Liver (tissue), 8 donors: ENCODE measurements at regions not wholly inside any gene's neighbourhood (a gene's known extent, or its start where the extent isn't known, plus 50 kb on each side); places are given as distances from the start of the nearest gene placed in this dataset.

Experiments used
- DNase-seq: peaks from one replicate; pipeline ENCODE4 v3.0.0-alpha.2; 2017; ENCODE audit warnings: low spot score
- H3K27ac ChIP-seq, 2 donors: one replicate each; pipeline ENCODE4 v1.7.0; 2013; ENCODE audit warnings: inconsistent platforms in 2 of 2, low read length in 2 of 2, control low read depth in 1 of 2, low read depth in 1 of 2, mild to moderate bottlenecking in 1 of 2
- H3K27me3 ChIP-seq, 4 donors: one replicate each; pipeline versions ENCODE4 v1.6.1 to v1.7.0; 2013; ENCODE audit warnings: low read length in 3 of 4, inconsistent platforms in 1 of 4, mild to moderate bottlenecking in 1 of 4, moderate library complexity in 1 of 4; ENCODE audit not compliant: control insufficient read depth in 4 of 4, insufficient read depth in 4 of 4
- H3K36me3 ChIP-seq, 4 donors: one replicate each; pipeline versions ENCODE4 v1.6.1 to v1.7.0; 2013; ENCODE audit warnings: low read length in 3 of 4, mild to moderate bottlenecking in 3 of 4, low read depth in 1 of 4, moderate library complexity in 1 of 4; ENCODE audit not compliant: control insufficient read depth in 4 of 4, insufficient read depth in 3 of 4
- H3K4me1 ChIP-seq, 4 donors: one replicate each; pipeline versions ENCODE4 v1.6.1 to v1.7.0; 2013; ENCODE audit warnings: low read length in 3 of 4, mild to moderate bottlenecking in 3 of 4, moderate library complexity in 1 of 4; ENCODE audit not compliant: control insufficient read depth in 4 of 4, insufficient read depth in 4 of 4
- H3K4me3 ChIP-seq, 3 donors: one replicate each; pipeline versions ENCODE4 v1.6.1 to v1.7.0; 2013; ENCODE audit warnings: low read length in 3 of 3, control low read depth in 1 of 3, low read depth in 1 of 3, mild to moderate bottlenecking in 1 of 3
- H3K9ac ChIP-seq, 2 donors: one replicate each; pipeline ENCODE4 v1.7.0; 2013; ENCODE audit warnings: low read length in 2 of 2, mild to moderate bottlenecking in 2 of 2, moderate library complexity in 2 of 2, control low read depth in 1 of 2, low read depth in 1 of 2
- H3K9me3 ChIP-seq, 4 donors: one replicate each; pipeline versions ENCODE4 v1.6.1 to v1.7.0; 2013; ENCODE audit warnings: low read length in 3 of 4; ENCODE audit not compliant: control insufficient read depth in 4 of 4
- ATF3 ChIP-seq: IDR thresholded peaks from 2 replicates; pipeline ENCODE4 v1.6.1; 2016; ENCODE audit warnings: antibody characterized with exemption
- CTCF ChIP-seq: fragments of 150-350 bp; IDR thresholded peaks from 2 replicates; pipeline ENCODE4 v1.5.1; 2017; ENCODE audit warnings: improper control_type of control experiment, low read depth, low read length; ENCODE audit not compliant: missing input control
- EGR1 ChIP-seq, 2 donors: IDR thresholded peaks; 2 replicates each; pipeline ENCODE4 v1.6.1; 2016 to 2018; ENCODE audit warnings: antibody characterized with exemption in 2 of 2, low read depth in 2 of 2
- FOXA1 ChIP-seq: IDR thresholded peaks from 2 replicates; pipeline ENCODE4 v1.6.1; 2016; ENCODE audit warnings: antibody characterized with exemption
- FOXA2 ChIP-seq: IDR thresholded peaks from 2 replicates; pipeline ENCODE4 v1.6.1; 2016; ENCODE audit warnings: antibody characterized with exemption
- GABPA ChIP-seq, 2 donors: IDR thresholded peaks in 1 of 2; conservative IDR thresholded peaks in 1 of 2; 2 replicates each; pipeline ENCODE4 v1.6.1; 2016; ENCODE audit warnings: antibody characterized with exemption in 2 of 2, mild to moderate bottlenecking in 1 of 2, moderate library complexity in 1 of 2
- HNF4A ChIP-seq, 2 donors: conservative IDR thresholded peaks; 2 replicates each; pipeline ENCODE4 v1.6.1; 2016; ENCODE audit warnings: antibody characterized with exemption in 2 of 2, mild to moderate bottlenecking in 2 of 2
- HNF4G ChIP-seq: IDR thresholded peaks from 2 replicates; pipeline ENCODE4 v1.6.1; 2016; ENCODE audit warnings: antibody characterized with exemption
- JUND ChIP-seq, 2 donors: IDR thresholded peaks; 2 replicates each; pipeline ENCODE4 v1.6.1; 2016; ENCODE audit warnings: antibody characterized with exemption in 2 of 2
- MAX ChIP-seq: IDR thresholded peaks from 2 replicates; pipeline ENCODE4 v1.6.1; 2016; ENCODE audit warnings: antibody characterized with exemption
- NR2F2 ChIP-seq: IDR thresholded peaks from 2 replicates; pipeline ENCODE4 v1.6.1; 2016; ENCODE audit warnings: antibody characterized with exemption
- RAD21 ChIP-seq, 2 donors: IDR thresholded peaks; 2 replicates each; pipeline ENCODE4 v1.6.1; 2016; ENCODE audit warnings: antibody characterized with exemption in 2 of 2, mild to moderate bottlenecking in 2 of 2
- RXRA ChIP-seq, 2 donors: IDR thresholded peaks; 2 replicates each; pipeline ENCODE4 v1.6.1; 2017 to 2018; ENCODE audit warnings: antibody characterized with exemption in 2 of 2, mild to moderate bottlenecking in 1 of 2
- SP1 ChIP-seq: IDR thresholded peaks from 2 replicates; pipeline ENCODE4 v1.6.1; 2018; ENCODE audit warnings: antibody characterized with exemption, mild to moderate bottlenecking
- TAF1 ChIP-seq: conservative IDR thresholded peaks from 2 replicates; pipeline ENCODE4 v1.6.1; 2016; ENCODE audit warnings: antibody characterized with exemption, mild to moderate bottlenecking
- YY1 ChIP-seq: IDR thresholded peaks from 2 replicates; pipeline ENCODE4 v1.6.1; 2016; ENCODE audit warnings: antibody characterized with exemption, mild to moderate bottlenecking
- ZBTB33 ChIP-seq: IDR thresholded peaks from 2 replicates; pipeline ENCODE4 v1.6.1; 2016; ENCODE audit warnings: antibody characterized with exemption
- WGBS: extraction: QIAGEN DNeasy Blood & Tissue Kit; methylation state at CpG from one replicate; pipeline ENCODE4 v1.1.7; 2013; 5-methylcytosine and 5-hydroxymethylcytosine counted together
- TF ChIP-seq, protein P1 (sequence below): IDR thresholded peaks from 2 replicates; pipeline ENCODE4 v1.6.1; 2016; ENCODE audit warnings: antibody characterized with exemption, mild to moderate bottlenecking
- donor health status: healthy.
- donor health status: healthy.
- donor health status: healthy.
- donor health status: healthy.
- donor health status: healthy.

DNA sequence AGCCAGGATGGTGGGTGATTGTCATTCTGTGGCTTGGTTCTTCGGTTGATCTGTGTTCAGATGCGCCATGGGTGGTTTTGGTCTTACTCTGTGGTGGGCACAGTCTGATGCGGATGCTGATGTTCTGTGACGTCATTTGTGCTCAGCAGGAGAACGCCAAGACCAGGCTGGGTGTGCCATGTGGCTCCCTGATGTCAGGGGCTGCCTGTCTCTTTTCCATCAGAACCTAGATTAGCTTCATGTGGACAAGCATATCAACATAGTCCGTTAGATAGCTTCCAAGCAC is 100.6 kb upstream of the ARL4C start:
- no peaks in the 10 kb centered on the region for H3K27me3 ChIP-seq
- no peaks in the 10 kb centered on the region for H3K9me3 ChIP-seq
- H3K36me3 ChIP-seq, result no peaks in the 10 kb centered on the region
- DNase-seq, result no peak
- no peak overlapping the region for H3K27ac ChIP-seq
- TF ChIP-seq HNF4A (conservative IDR thresholded peaks at IDR 0.05) (no peak), TAF1 (no peak), ZBTB33 (no peak), CTCF (no peak), EGR1 (IDR thresholded peaks at IDR 0.05; ENCODE audit: low read depth in 2 of 2) (no peak), RXRA (IDR thresholded peaks at IDR 0.05) (no peak), MAX (no peak), YY1 (no peak), FOXA1 (no peak), HNF4G (no peak), NR2F2 (no peak), FOXA2 (no peak), JUND (IDR thresholded peaks at IDR 0.05) (no peak), GABPA (IDR thresholded peaks at IDR 0.05 in 1 of 2, conservative IDR thresholded peaks at IDR 0.05 in 1 of 2) (no peak), SP1 (no peak), ATF3 (no peak), RAD21 (IDR thresholded peaks at IDR 0.05) (no peak)
- TF ChIP-seq, protein P1, sequence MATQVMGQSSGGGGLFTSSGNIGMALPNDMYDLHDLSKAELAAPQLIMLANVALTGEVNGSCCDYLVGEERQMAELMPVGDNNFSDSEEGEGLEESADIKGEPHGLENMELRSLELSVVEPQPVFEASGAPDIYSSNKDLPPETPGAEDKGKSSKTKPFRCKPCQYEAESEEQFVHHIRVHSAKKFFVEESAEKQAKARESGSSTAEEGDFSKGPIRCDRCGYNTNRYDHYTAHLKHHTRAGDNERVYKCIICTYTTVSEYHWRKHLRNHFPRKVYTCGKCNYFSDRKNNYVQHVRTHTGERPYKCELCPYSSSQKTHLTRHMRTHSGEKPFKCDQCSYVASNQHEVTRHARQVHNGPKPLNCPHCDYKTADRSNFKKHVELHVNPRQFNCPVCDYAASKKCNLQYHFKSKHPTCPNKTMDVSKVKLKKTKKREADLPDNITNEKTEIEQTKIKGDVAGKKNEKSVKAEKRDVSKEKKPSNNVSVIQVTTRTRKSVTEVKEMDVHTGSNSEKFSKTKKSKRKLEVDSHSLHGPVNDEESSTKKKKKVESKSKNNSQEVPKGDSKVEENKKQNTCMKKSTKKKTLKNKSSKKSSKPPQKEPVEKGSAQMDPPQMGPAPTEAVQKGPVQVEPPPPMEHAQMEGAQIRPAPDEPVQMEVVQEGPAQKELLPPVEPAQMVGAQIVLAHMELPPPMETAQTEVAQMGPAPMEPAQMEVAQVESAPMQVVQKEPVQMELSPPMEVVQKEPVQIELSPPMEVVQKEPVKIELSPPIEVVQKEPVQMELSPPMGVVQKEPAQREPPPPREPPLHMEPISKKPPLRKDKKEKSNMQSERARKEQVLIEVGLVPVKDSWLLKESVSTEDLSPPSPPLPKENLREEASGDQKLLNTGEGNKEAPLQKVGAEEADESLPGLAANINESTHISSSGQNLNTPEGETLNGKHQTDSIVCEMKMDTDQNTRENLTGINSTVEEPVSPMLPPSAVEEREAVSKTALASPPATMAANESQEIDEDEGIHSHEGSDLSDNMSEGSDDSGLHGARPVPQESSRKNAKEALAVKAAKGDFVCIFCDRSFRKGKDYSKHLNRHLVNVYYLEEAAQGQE, result no peak
- H3K4me1 ChIP-seq, result no peaks in the 10 kb centered on the region
- no peak overlapping the region for H3K9ac ChIP-seq
- H3K4me3 ChIP-seq, result no peak overlapping the region
- WGBS, result 90% methylated on average over 6 of the region's 6 CpGs
